ENCODE measurements at regions not wholly inside any gene's neighbourhood (a gene's known extent, or its start where the extent isn't known, plus 50 kb on each side); places are given as distances from the start of the nearest gene placed in this dataset.

GRCh38 chr11:86885311-86885710, 69.9 kb downstream of the FZD4 start:
- Histone ChIP-seq H3K4me3 (ENCODE audit: low read depth, low read length) (no peak overlapping the region), H3K9me3 (peaks cover 6% of the 10 kb centered on the region; the same call in 1 of the 2 replicates), H3K27me3 (replicated peaks; ENCODE audit: control insufficient read depth, insufficient read depth, low read length) (no peaks in the 10 kb centered on the region), H3K36me3 (ENCODE audit: control insufficient read depth, insufficient read depth, low read length) (no peaks in the 10 kb centered on the region), H3K4me1 (0 out of 2 replicates have a peak, but pooled peaks cover 6% of the 10 kb centered on the region)
- BruUV-seq (replicated peaks) = no TSS peak
- Mint-ChIP-seq H3K9me3 (ENCODE audit: unreplicated experiment) (peaks cover 13% of the 10 kb centered on the region), H3K4me3 (ENCODE audit: unreplicated experiment) (no peak overlapping the region), H3K27me3 (ENCODE audit: insufficient read depth, unreplicated experiment) (no peaks in the 10 kb centered on the region), H3K36me3 (ENCODE audit: insufficient read depth, unreplicated experiment) (no peaks in the 10 kb centered on the region), H3K27ac (ENCODE audit: unreplicated experiment) (no peak overlapping the region), H3K4me1 (ENCODE audit: low read depth, unreplicated experiment) (no peaks in the 10 kb centered on the region)
- DNase-seq = no peak
- ChIA-PET CTCF (no interaction called here), POLR2A (no interaction called here)
- intact Hi-C loops (cut with micrococcal nuclease; ENCODE audit: unreplicated experiment) = no loop called here
- no peak for TF ChIP-seq CTCF (IDR thresholded peaks at IDR 0.05; ENCODE audit: insufficient read depth in 1 of 2, low read depth in 1 of 2, low read length in 1 of 2, severe bottlenecking in 1 of 2, unreplicated experiment in 1 of 2)

GRCh38 chr11:86888164-86889000, 66.8 kb downstream of the FZD4 start:
- no peak overlapping the region for H3K27ac Mint-ChIP-seq (ENCODE audit: unreplicated experiment)
- DNase-seq = no peak
- H3K36me3 Mint-ChIP-seq (ENCODE audit: insufficient read depth, unreplicated experiment) = peaks cover 7% of the 10 kb centered on the region
- no peaks in the 10 kb centered on the region for H3K27me3 ChIP-seq (replicated peaks; ENCODE audit: control insufficient read depth, insufficient read depth, low read length)
- no peaks in the 10 kb centered on the region for H3K36me3 ChIP-seq (ENCODE audit: control insufficient read depth, insufficient read depth, low read length)
- H3K9me3 Mint-ChIP-seq (ENCODE audit: unreplicated experiment) = peaks cover 12% of the 10 kb centered on the region
- BruUV-seq (replicated peaks) = no TSS peak
- peaks cover 9% of the 10 kb centered on the region for H3K4me1 ChIP-seq
- intact Hi-C loops (cut with micrococcal nuclease; ENCODE audit: unreplicated experiment) = no loop called here
- H3K4me1 Mint-ChIP-seq (ENCODE audit: low read depth, unreplicated experiment) = peaks cover 17% of the 10 kb centered on the region
- no peak overlapping the region for H3K4me3 ChIP-seq (ENCODE audit: low read depth, low read length)
- no peak for TF ChIP-seq CTCF (IDR thresholded peaks at IDR 0.05; ENCODE audit: insufficient read depth in 1 of 2, low read depth in 1 of 2, low read length in 1 of 2, severe bottlenecking in 1 of 2, unreplicated experiment in 1 of 2)
- ChIA-PET CTCF (no interaction called here), POLR2A (no interaction called here)
- no peak overlapping the region for H3K4me3 Mint-ChIP-seq (ENCODE audit: unreplicated experiment)
- peaks cover 6% of the 10 kb centered on the region; the same call in 1 of the 2 replicates for H3K9me3 ChIP-seq
- no peaks in the 10 kb centered on the region for H3K27me3 Mint-ChIP-seq (ENCODE audit: insufficient read depth, unreplicated experiment)

GRCh38 chr11:86889001-86889341, 66.2 kb downstream of the FZD4 start:
- no peaks in the 10 kb centered on the region for H3K27me3 ChIP-seq (replicated peaks; ENCODE audit: control insufficient read depth, insufficient read depth, low read length)
- peaks cover 7% of the 10 kb centered on the region for H3K36me3 Mint-ChIP-seq (ENCODE audit: insufficient read depth, unreplicated experiment)
- ChIA-PET POLR2A (no interaction called here), CTCF (no interaction called here)
- no peaks in the 10 kb centered on the region for H3K36me3 ChIP-seq (ENCODE audit: control insufficient read depth, insufficient read depth, low read length)
- H3K9me3 Mint-ChIP-seq (ENCODE audit: unreplicated experiment) = peaks cover 6% of the 10 kb centered on the region
- intact Hi-C loops (cut with micrococcal nuclease; ENCODE audit: unreplicated experiment) = no loop called here
- H3K4me1 Mint-ChIP-seq (ENCODE audit: low read depth, unreplicated experiment) = peaks cover 23% of the 10 kb centered on the region
- no TSS peak for BruUV-seq (replicated peaks)
- H3K9me3 ChIP-seq = peaks cover 6% of the 10 kb centered on the region; the same call in 1 of the 2 replicates
- H3K4me3 Mint-ChIP-seq (ENCODE audit: unreplicated experiment) = no peak overlapping the region
- no peaks in the 10 kb centered on the region for H3K27me3 Mint-ChIP-seq (ENCODE audit: insufficient read depth, unreplicated experiment)
- no peak for DNase-seq
- TF ChIP-seq CTCF (IDR thresholded peaks at IDR 0.05; ENCODE audit: insufficient read depth in 1 of 2, low read depth in 1 of 2, low read length in 1 of 2, severe bottlenecking in 1 of 2, unreplicated experiment in 1 of 2) = no peak
- H3K27ac Mint-ChIP-seq (ENCODE audit: unreplicated experiment) = no peak overlapping the region
- peaks cover 15% of the 10 kb centered on the region for H3K4me1 ChIP-seq
- H3K4me3 ChIP-seq (ENCODE audit: low read depth, low read length) = no peak overlapping the region

Data from Caco-2 (cell line).